SK-N-SH (cell line): ENCODE measurements at regions not wholly inside any gene's neighbourhood (a gene's known extent, or its start where the extent isn't known, plus 50 kb on each side); places are given as distances from the start of the nearest gene placed in this dataset.

Source experiments
- CTCF ChIA-PET: fragments of 300-600, 350-600 bp; formaldehyde crosslinking; extraction: SDS; loops from one replicate; lab custom pipeline; 2021; lab: Yijun Ruan, JAX
- POLR2A ChIA-PET: fragments of 350-600 bp; sonication (Branson Sonifier 250); formaldehyde crosslinking; extraction: SDS; loops from one replicate; lab custom pipeline; 2020; ENCODE audit warnings: antibody characterized with exemption, inconsistent platforms; lab: Yijun Ruan, JAX
- DNase-seq: peaks from one replicate; pipeline ENCODE4 v3.0.0; 2012
- H2AFZ ChIP-seq: fragments of 200-600 bp; sonication (generic); 2 replicates; pipeline ENCODE4 v1.8.1; 2016; ENCODE audit warnings: antibody characterized with exemption, mild to moderate bottlenecking, low read depth
- H3F3A ChIP-seq: fragments of 200-600 bp; sonication (generic); replicated peaks from 2 replicates; pipeline ENCODE3; 2016; ENCODE audit warnings: antibody characterized with exemption, mild to moderate bottlenecking; ENCODE audit not compliant: insufficient read depth
- H3K27ac ChIP-seq, 2 experiments: fragments of 200-500 bp in 1 of 2; fragments of 200-600 bp in 1 of 2; sonication (Bioruptor generic) in 1 of 2; sonication (generic), shearing (Covaris generic) in 1 of 2; 2 replicates each; pipeline versions ENCODE4 v1.5.1 to v1.6.1; 2014 to 2016; ENCODE audit warnings: low read depth in 2 of 2, inconsistent platforms in 1 of 2, low read length in 1 of 2, mild to moderate bottlenecking in 1 of 2, mixed read lengths in 1 of 2
- H3K27me3 ChIP-seq: fragments of 200-600 bp; sonication (generic), shearing (Covaris generic); 2 replicates; pipeline ENCODE4 v1.6.1; 2016; ENCODE audit warnings: mixed run types; ENCODE audit not compliant: insufficient read depth
- H3K36me3 ChIP-seq, 2 experiments: fragments of 200-500 bp in 1 of 2; fragments of 200-600 bp in 1 of 2; sonication (Bioruptor generic) in 1 of 2; sonication (generic) in 1 of 2; replicated peaks in 1 of 2; 2 replicates each; pipeline versions ENCODE3 to v1.5.1; 2014 to 2016; ENCODE audit warnings: low read length in 1 of 2, mild to moderate bottlenecking in 1 of 2; ENCODE audit not compliant: insufficient read depth in 2 of 2, control insufficient read depth in 1 of 2
- H3K4me1 ChIP-seq, 2 experiments: fragments of 200-500 bp in 1 of 2; fragments of 200-600 bp in 1 of 2; sonication (Bioruptor generic) in 1 of 2; sonication (generic), shearing (Covaris generic) in 1 of 2; 2 replicates each; pipeline versions ENCODE4 v1.5.1 to v1.6.1; 2014 to 2016; ENCODE audit warnings: low read depth in 1 of 2, low read length in 1 of 2, mixed run types in 1 of 2; ENCODE audit not compliant: insufficient read depth in 2 of 2, control insufficient read depth in 1 of 2
- H3K4me2 ChIP-seq: fragments of 200-600 bp; sonication (generic), shearing (Covaris generic); 2 replicates; pipeline ENCODE4 v1.6.1; 2017; ENCODE audit warnings: mixed run types
- H3K4me3 ChIP-seq, 2 experiments: fragments of 200-500 bp in 1 of 2; fragments of 200-600 bp in 1 of 2; sonication (Bioruptor generic) in 1 of 2; sonication (generic), shearing (Covaris generic) in 1 of 2; 2 replicates each; pipeline versions ENCODE4 v1.5.1 to v1.8.1; 2014 to 2016; ENCODE audit warnings: low read depth in 2 of 2, inconsistent platforms in 1 of 2, low read length in 1 of 2, mild to moderate bottlenecking in 1 of 2, mixed read lengths in 1 of 2, moderate library complexity in 1 of 2
- H3K79me2 ChIP-seq: fragments of 200-600 bp; sonication (generic); 2 replicates; pipeline ENCODE4 v1.8.1; 2017; ENCODE audit warnings: mild to moderate bottlenecking; ENCODE audit not compliant: insufficient read depth
- H3K9ac ChIP-seq: fragments of 200-600 bp; sonication (generic); 2 replicates; pipeline ENCODE4 v1.6.1; 2017; ENCODE audit warnings: mixed run types
- H3K9me2 ChIP-seq: fragments of 200-600 bp; sonication (generic); 2 replicates; pipeline ENCODE4 v1.6.1; 2017; ENCODE audit warnings: mixed run types
- H3K9me3 ChIP-seq: fragments of 200-600 bp; sonication (generic); 2 replicates; pipeline ENCODE4 v1.6.1; 2017; ENCODE audit warnings: mixed run types, mild to moderate bottlenecking, moderate library complexity
- H4K20me1 ChIP-seq: fragments of 200-600 bp; sonication (generic); 2 replicates; pipeline ENCODE4 v1.6.1; 2017; ENCODE audit warnings: mild to moderate bottlenecking, mixed run types; ENCODE audit not compliant: insufficient read depth
- CTCF ChIP-seq: fragments of 200-600 bp; sonication (generic); IDR thresholded peaks from 2 replicates; pipeline ENCODE4 v1.6.1; 2017; ENCODE audit warnings: antibody characterized with exemption, mild to moderate bottlenecking, moderate library complexity
- GATA2 ChIP-seq: sonication (generic); formaldehyde crosslinking; IDR thresholded peaks from 2 replicates; pipeline ENCODE4 v1.5.0; 2020; ENCODE audit warnings: mild to moderate bottlenecking, missing genetic modification reagents
- JUND ChIP-seq: IDR thresholded peaks from 2 replicates; pipeline ENCODE4 v1.4.0; 2012
- TEAD4 ChIP-seq: IDR thresholded peaks from 2 replicates; pipeline ENCODE4 v1.4.0; 2012; ENCODE audit warnings: mild to moderate bottlenecking, borderline replicate concordance; ENCODE audit not compliant: insufficient read depth
- YY1 ChIP-seq: IDR thresholded peaks from 2 replicates; pipeline ENCODE4 v1.4.0; 2012; ENCODE audit warnings: low read depth, mild to moderate bottlenecking
- WGBS: methylation state at CpG from one replicate; pipeline ENCODE4 v1.1.6; 2017; ENCODE audit warnings: low lambda C conversion rate; 5-methylcytosine and 5-hydroxymethylcytosine counted together

GRCh38 chr6:9576521-9576920, 838.4 kb downstream of the TFAP2A start:
- Histone ChIP-seq H3K4me1 (no peaks in the 10 kb centered on the region), H3K9me2 (no peaks in the 10 kb centered on the region), H3K36me3 (no peaks in the 10 kb centered on the region), H3K79me2 (no peaks in the 10 kb centered on the region), H3K27me3 (no peaks in the 10 kb centered on the region), H3K27ac (no peak overlapping the region), H4K20me1 (no peaks in the 10 kb centered on the region), H3K9ac (no peak overlapping the region), H2AFZ (no peak overlapping the region), H3F3A (no peaks in the 10 kb centered on the region), H3K4me2 (no peak overlapping the region), H3K9me3 (no peaks in the 10 kb centered on the region), H3K4me3 (no peak overlapping the region)
- TF ChIP-seq YY1 (no peak), JUND (no peak)
- ChIA-PET CTCF (no interaction called here), POLR2A (no interaction called here)
- no peak for DNase-seq
- 23% methylated on average over 4 of the region's 4 CpGs for WGBS

- H3K4me1 ChIP-seq, result no peaks in the 10 kb centered on the region; a peak in 1 of 4 replicates
- H3K4me3 ChIP-seq, result no peak overlapping the region
- no peak overlapping the region for H3K4me2 ChIP-seq
- H3F3A ChIP-seq, result no peaks in the 10 kb centered on the region
- H3K27ac ChIP-seq, result no peak overlapping the region
- no peaks in the 10 kb centered on the region for H3K79me2 ChIP-seq
- H3K36me3 ChIP-seq, result no peaks in the 10 kb centered on the region
- TF ChIP-seq GATA2 (no peak), CTCF (no peak)
- no peak for DNase-seq
- H3K9me2 ChIP-seq, result no peaks in the 10 kb centered on the region
- no peak overlapping the region for H3K9ac ChIP-seq
- POLR2A ChIA-PET, result no interaction called here
- H3K9me3 ChIP-seq, result no peaks in the 10 kb centered on the region
- CTCF ChIA-PET, result interaction anchor here (0.6 kb wide), 1 partner anchor 27 kb away, joined by 3 read pairs; no protein-coding TSS in a partner anchor
- no peaks in the 10 kb centered on the region; the same call in 1 of the 2 replicates for H3K27me3 ChIP-seq
- no peak overlapping the region for H2AFZ ChIP-seq
- H4K20me1 ChIP-seq, result no peaks in the 10 kb centered on the region
These were observed 848.8 kb downstream of the TFAP2A start for GRCh38 chr6:9566096-9566495.

- Histone ChIP-seq H3K4me3 (no peak overlapping the region), H3F3A (no peaks in the 10 kb centered on the region), H4K20me1 (no peaks in the 10 kb centered on the region), H3K36me3 (no peaks in the 10 kb centered on the region), H3K9ac (no peak overlapping the region), H3K27ac (no peak overlapping the region), H3K4me2 (no peak overlapping the region), H3K9me2 (no peaks in the 10 kb centered on the region), H3K79me2 (no peaks in the 10 kb centered on the region), H3K4me1 (no peaks in the 10 kb centered on the region; a peak in 1 of 4 replicates), H3K9me3 (no peaks in the 10 kb centered on the region), H3K27me3 (peaks cover 12% of the 10 kb centered on the region; the same call in 1 of the 2 replicates), H2AFZ (no peak overlapping the region)
- TF ChIP-seq YY1 (no peak), CTCF (no peak), TEAD4 (no peak)
- ChIA-PET CTCF (no interaction called here), POLR2A (no interaction called here)
- 6% methylated on average over 3 of the region's 3 CpGs for WGBS
- no peak for DNase-seq
These were observed 850.9 kb downstream of the TFAP2A start for GRCh38 chr6:9564021-9564420.
